AG09309 (cell line): ENCODE measurements at regions not wholly inside any gene's neighbourhood (a gene's known extent, or its start where the extent isn't known, plus 50 kb on each side); places are given as distances from the start of the nearest gene placed in this dataset.
"Not testable (repeated sequence)": the region's sequence is repeated elsewhere in the genome, so short reads cannot be mapped to it uniquely, and the experiment has no call there.

ENCODE experiments used
- DNase-seq: peaks from one replicate; pipeline ENCODE4 v3.0.0-alpha.2; 2010; ENCODE audit warnings: low read depth
- H3K4me3 ChIP-seq: 2 replicates; pipeline ENCODE4 v1.5.1; 2011; ENCODE audit warnings: mild to moderate bottlenecking, low read depth, low read length, moderate library complexity; ENCODE audit not compliant: control insufficient read depth
- CTCF ChIP-seq: IDR thresholded peaks from 2 replicates; pipeline ENCODE4 v1.5.1; 2011; ENCODE audit warnings: mild to moderate bottlenecking, low read depth, low read length, inconsistent platforms; ENCODE audit not compliant: insufficient read depth, control insufficient read depth; ENCODE audit errors: missing control alignments

GRCh38 chr20:25867776-25868649, 171.4 kb upstream of the ZNF337 start:
- H3K4me3 ChIP-seq = peak overlapping the region; percentile 56
- no peak for DNase-seq
- no peak for TF ChIP-seq CTCF

GRCh38 chr20:25867015-25867775, 170.5 kb upstream of the ZNF337 start:
- DNase-seq, H3K4me3 ChIP-seq: not testable (repeated sequence)

- DNase-seq = no peak
- no peak for TF ChIP-seq CTCF
- peak overlapping the region; percentile 47 for H3K4me3 ChIP-seq
Measured at GRCh38 chr20:25865715-25866656, 169.3 kb upstream of the ZNF337 start.

GRCh38 chr20:25864963-25865714, 168.5 kb upstream of the ZNF337 start:
- not testable (repeated sequence) for DNase-seq
- H3K4me3 ChIP-seq = peak overlapping the region; percentile 47

GRCh38 chr20:25864326-25864962, 167.8 kb upstream of the ZNF337 start:
- H3K4me3 ChIP-seq = no peak overlapping the region
- TF ChIP-seq CTCF = no peak
- no peak for DNase-seq

GRCh38 chr20:25863536-25864325, 167.1 kb upstream of the ZNF337 start:
- TF ChIP-seq CTCF = no peak
- H3K4me3 ChIP-seq = peak overlapping the region; percentile 41
- no peak for DNase-seq
